Naive thymus-derived CD8-positive, alpha-beta T cell (primary cell): ENCODE measurements at regions not wholly inside any gene's neighbourhood (a gene's known extent, or its start where the extent isn't known, plus 50 kb on each side); places are given as distances from the start of the nearest gene placed in this dataset.
"Not testable (repeated sequence)": the region's sequence is repeated elsewhere in the genome, so short reads cannot be mapped to it uniquely, and the experiment has no call there.

Experiments used
- ATAC-seq, 2 donors: fragments of 150-1000 bp; cut with Tn5 transposase in 1 of 2; sonication (Bioruptor Pico), chemical (Tn5 transposase) in 1 of 2; 1 replicate in 1 of 2; 2 replicates in 1 of 2; pipeline ENCODE4 v1.10.0; 2021; ENCODE audit warnings: mild to moderate bottlenecking in 2 of 2, moderate library complexity in 2 of 2
- POLR2A ChIA-PET: fragments of 350-600 bp; sonication (Branson Sonifier 250); formaldehyde crosslinking; loops from one replicate; lab custom pipeline; 2021; ENCODE audit warnings: antibody characterized with exemption; lab: Charles Lee
- DNase-seq, 10 donors: peaks; one replicate each; pipeline versions ENCODE4 v3.0.0 to v3.0.0-alpha.2; 2020 to 2022
- H3K27ac Mint-ChIP-seq, 10 donors: one replicate each; pipeline ENCODE4 v1.8.0; 2020 to 2022; ENCODE audit warnings: mild to moderate bottlenecking in 10 of 10, mixed read lengths in 10 of 10, moderate library complexity in 4 of 10, inconsistent platforms in 1 of 10
- H3K27me3 Mint-ChIP-seq, 5 donors: one replicate each; pipeline ENCODE4 v1.8.0; 2021 to 2022; ENCODE audit warnings: mixed read lengths in 5 of 5
- H3K36me3 Mint-ChIP-seq, 3 donors: one replicate each; pipeline ENCODE4 v1.8.0; 2020 to 2022; ENCODE audit warnings: mixed read lengths in 3 of 3, mild to moderate bottlenecking in 2 of 3, inconsistent platforms in 1 of 3
- H3K4me1 Mint-ChIP-seq, 4 donors: one replicate each; pipeline ENCODE4 v1.8.0; 2021 to 2022; ENCODE audit warnings: mixed read lengths in 4 of 4
- H3K4me3 Mint-ChIP-seq, 10 donors: one replicate each; pipeline ENCODE4 v1.8.0; 2020 to 2022; ENCODE audit warnings: mild to moderate bottlenecking in 10 of 10, mixed read lengths in 10 of 10, moderate library complexity in 6 of 10, inconsistent platforms in 1 of 10
- H3K9me3 Mint-ChIP-seq, 9 donors: one replicate each; pipeline ENCODE4 v1.8.0; 2020 to 2022; ENCODE audit warnings: mixed read lengths in 9 of 9, mild to moderate bottlenecking in 3 of 9, inconsistent platforms in 1 of 9, moderate library complexity in 1 of 9

DNA sequence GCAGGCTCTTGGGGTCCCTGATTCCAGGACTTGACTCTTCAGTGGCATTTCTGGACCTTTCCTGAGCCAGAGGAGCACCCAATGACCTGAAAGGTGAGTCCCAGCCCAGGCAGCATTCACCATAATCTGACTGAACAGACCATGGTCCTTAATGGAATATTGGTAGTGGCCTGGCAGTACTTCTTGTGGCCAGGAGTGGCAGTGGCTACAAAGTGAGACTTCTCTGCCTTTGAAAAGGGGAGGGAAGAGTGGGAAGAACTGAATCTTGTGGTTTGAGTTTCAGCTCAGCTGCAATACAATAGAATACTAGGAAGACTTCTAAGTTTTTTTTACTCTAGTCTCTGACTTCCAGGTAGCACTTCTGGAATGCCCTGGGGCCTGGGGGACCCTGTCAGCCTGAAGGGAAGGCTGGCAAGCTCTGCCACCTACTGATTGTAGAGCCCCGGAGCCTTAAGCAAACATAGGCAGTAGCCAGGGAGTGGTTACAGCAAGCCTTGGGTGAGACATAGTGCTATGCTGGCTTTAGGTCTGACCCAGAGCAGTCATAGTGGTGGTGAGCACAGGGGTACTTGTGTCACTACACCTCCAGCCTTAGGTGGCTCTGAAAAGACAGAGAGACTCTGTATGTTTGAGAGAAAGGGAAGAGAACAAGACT is 674.2 kb upstream of the MANEA start:
- Mint-ChIP-seq H3K36me3 (no peaks in the 10 kb centered on the region), H3K27ac (no peak overlapping the region)

DNA sequence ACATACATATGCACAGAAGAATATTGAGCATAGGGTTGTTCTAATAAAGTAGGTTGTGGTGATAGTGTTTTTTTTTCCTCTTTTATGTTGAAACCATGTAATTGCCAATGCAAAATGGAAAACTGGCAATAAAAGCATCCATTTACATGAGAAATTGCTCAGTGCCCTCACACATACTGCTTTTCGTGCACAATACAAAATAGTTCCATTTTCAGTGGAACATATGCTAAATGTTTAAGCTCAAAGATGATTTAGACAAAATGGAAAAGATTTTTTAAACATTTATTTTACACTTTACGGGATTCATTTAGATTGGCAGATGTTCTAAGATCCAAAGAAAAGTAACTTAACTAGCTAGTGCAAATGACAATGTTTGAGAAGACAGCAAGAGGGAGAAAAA is 678.1 kb upstream of the MANEA start:
- Mint-ChIP-seq H3K36me3 (no peaks in the 10 kb centered on the region), H3K27ac (no peak overlapping the region), H3K27me3 (no peaks in the 10 kb centered on the region), H3K4me1 (no peaks in the 10 kb centered on the region), H3K9me3 (peaks cover 0 to 14% (median 2%) of the 10 kb centered on the region in 9 donors), H3K4me3 (no peak overlapping the region)
- POLR2A ChIA-PET, result no interaction called here
- ATAC-seq (no peak), DNase-seq (no peak)

More for the DNA sequence above, 674.2 kb upstream of the MANEA start:
- ATAC-seq (no peak), DNase-seq (no peak)
- POLR2A ChIA-PET, result no interaction called here
- no peaks in the 10 kb centered on the region for H3K27me3 Mint-ChIP-seq
- no peaks in the 10 kb centered on the region for H3K4me1 Mint-ChIP-seq
- no peak overlapping the region for H3K4me3 Mint-ChIP-seq
- H3K9me3 Mint-ChIP-seq, result peaks cover 0 to 39% (median 5%) of the 10 kb centered on the region in 9 donors

DNA sequence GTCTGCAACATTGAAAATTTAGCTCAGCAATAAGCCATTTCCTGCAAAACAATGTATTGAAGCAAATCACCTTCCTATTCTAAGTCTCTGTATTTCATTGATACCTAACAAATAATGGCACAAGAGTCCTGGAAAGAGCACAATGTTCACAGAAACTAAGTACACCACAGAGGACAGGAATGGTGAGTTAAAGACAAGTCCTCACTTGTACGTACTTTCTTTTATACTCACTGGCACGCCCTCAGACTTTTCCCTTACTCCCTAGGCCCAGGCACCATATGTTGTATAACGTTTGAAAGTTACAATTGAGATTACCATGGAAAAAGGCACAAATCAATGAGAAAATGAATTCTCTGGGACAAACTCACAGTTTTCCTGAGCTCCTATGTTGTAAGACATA is 683.0 kb upstream of the MANEA start:
- Mint-ChIP-seq H3K36me3 (no peaks in the 10 kb centered on the region), H3K4me1 (no peaks in the 10 kb centered on the region), H3K4me3 (no peak overlapping the region), H3K27me3 (no peaks in the 10 kb centered on the region), H3K27ac (no peak overlapping the region), H3K9me3 (peaks cover 0 to 6% (median 0%) of the 10 kb centered on the region in 9 donors)
- DNase-seq (no peak), ATAC-seq (no peak)
- POLR2A ChIA-PET, result no interaction called here

DNA sequence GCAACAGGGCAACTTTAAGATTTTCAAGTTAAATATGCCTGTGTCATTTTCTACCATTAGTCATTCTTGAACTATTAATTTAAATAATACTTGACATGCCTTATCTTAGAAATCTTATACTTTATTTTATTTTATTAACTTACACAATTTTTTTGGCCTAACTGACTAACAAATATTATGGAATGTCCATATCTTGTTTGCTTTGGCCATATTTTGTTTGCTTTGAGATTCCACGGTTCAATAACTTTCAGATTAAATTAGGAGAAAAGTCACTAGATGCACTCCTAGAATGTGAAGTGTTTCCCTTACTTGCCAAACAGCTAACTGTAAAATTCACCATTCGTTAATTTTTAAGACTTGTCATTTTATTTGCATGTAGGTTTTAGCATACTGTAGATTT is 684.0 kb upstream of the MANEA start:
- POLR2A ChIA-PET, result no interaction called here
- Mint-ChIP-seq H3K27me3 (no peaks in the 10 kb centered on the region), H3K27ac (no peak overlapping the region), H3K9me3 (peaks cover 0 to 6% (median 0%) of the 10 kb centered on the region in 9 donors), H3K36me3 (no peaks in the 10 kb centered on the region), H3K4me1 (no peaks in the 10 kb centered on the region), H3K4me3 (no peak overlapping the region)
- ATAC-seq, result no peak
- no peak for DNase-seq

DNA sequence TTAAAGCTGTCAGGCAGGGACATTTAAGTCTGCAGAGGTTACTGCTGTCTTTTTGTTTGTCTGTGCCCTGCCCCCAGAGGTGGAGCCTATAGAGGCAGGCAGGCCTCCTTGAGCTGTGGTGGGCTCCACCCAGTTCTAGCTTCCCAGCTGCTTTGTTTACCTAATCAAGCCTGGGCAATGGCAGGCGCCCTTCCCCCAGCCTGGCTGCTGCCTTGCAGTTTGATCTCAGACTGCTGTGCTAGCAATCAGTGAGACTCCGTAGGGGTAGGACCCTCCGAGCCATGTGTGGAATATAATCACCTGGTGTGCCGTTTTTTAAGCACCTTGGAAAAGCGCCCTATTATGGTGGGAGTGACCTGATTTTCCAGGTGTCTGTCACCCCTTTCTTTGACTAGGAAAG is 703.5 kb upstream of the MANEA start:
- H3K36me3 Mint-ChIP-seq, POLR2A ChIA-PET, H3K4me3 Mint-ChIP-seq, DNase-seq, H3K27ac Mint-ChIP-seq, H3K27me3 Mint-ChIP-seq, ATAC-seq, H3K4me1 Mint-ChIP-seq: not testable (repeated sequence)
- peaks cover 0 to 20% (median 3%) of the 10 kb centered on the region in 9 donors for H3K9me3 Mint-ChIP-seq

DNA sequence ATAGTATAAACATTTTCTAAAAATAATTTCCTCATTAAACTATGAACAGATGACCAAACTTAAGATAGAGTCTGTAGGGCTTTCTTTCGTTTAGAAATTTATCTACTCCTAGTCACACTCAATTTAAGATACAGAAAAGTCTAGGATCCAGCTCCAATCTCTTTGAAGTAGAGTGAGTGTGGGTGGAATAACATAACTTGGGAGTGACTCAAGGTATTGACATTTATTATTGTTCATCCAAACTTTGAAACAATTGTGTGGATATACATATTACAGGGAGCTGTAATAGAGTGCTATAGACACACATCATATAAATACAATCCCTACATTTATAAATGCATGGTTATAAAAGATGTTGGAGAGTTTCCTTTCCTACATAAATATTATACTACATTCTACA is 715.2 kb upstream of the MANEA start:
- POLR2A ChIA-PET, result no interaction called here
- H3K27me3 Mint-ChIP-seq, result no peaks in the 10 kb centered on the region
- H3K4me1 Mint-ChIP-seq, result no peaks in the 10 kb centered on the region
- no peak overlapping the region for H3K27ac Mint-ChIP-seq
- H3K9me3 Mint-ChIP-seq, result peaks cover 0 to 14% (median 0%) of the 10 kb centered on the region in 9 donors
- no peak for ATAC-seq
- H3K4me3 Mint-ChIP-seq, result no peak overlapping the region
- H3K36me3 Mint-ChIP-seq, result no peaks in the 10 kb centered on the region
- DNase-seq, result no peak

DNA sequence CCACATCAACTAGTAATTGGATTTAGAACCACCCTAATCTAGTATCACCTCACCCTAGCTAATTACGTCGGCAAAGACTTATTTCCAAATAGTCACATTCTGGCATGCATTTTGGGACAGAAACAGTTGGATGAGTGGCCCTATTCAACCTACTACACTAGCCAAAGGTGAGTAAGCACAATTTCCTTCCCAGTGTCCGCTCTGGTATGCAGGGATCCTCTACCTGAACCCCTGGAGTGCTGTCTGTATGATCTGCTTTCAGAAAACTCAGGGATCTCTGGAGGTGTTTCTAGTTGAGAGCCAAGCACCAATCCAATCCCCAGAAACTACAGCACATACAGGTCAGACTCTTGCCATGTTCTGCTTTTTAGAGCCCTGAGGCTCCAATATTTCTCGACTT is 717.4 kb upstream of the MANEA start:
- Mint-ChIP-seq H3K36me3 (no peaks in the 10 kb centered on the region), H3K9me3 (peaks cover 0 to 11% (median 0%) of the 10 kb centered on the region in 9 donors), H3K4me3 (no peak overlapping the region), H3K27ac (no peak overlapping the region), H3K27me3 (no peaks in the 10 kb centered on the region), H3K4me1 (no peaks in the 10 kb centered on the region)
- POLR2A ChIA-PET, result no interaction called here
- DNase-seq, result no peak
- ATAC-seq, result no peak

DNA sequence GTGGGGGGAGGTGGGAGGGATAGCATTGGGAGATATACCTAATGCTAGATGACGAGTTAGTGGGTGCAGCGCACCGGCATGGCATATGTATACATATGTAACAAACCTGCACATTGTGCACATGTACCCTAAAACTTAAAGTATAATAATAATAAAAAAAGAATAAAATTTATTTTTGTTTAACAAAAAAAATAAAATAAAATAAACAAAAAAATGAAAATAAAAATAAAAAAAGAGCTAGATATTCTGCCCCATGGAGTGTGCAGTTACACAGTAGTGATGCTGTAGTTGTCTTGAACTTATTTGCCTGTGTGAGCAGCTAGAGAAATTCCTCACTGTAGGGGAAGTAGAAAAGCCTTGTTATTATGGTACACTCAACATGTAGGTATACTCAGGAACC is 720.3 kb upstream of the MANEA start:
- H3K36me3 Mint-ChIP-seq, ATAC-seq, POLR2A ChIA-PET, H3K4me1 Mint-ChIP-seq, DNase-seq, H3K4me3 Mint-ChIP-seq, H3K27ac Mint-ChIP-seq, H3K27me3 Mint-ChIP-seq: not testable (repeated sequence)
- H3K9me3 Mint-ChIP-seq, result peaks cover 5 to 25% (median 10%) of the 10 kb centered on the region in 9 donors

DNA sequence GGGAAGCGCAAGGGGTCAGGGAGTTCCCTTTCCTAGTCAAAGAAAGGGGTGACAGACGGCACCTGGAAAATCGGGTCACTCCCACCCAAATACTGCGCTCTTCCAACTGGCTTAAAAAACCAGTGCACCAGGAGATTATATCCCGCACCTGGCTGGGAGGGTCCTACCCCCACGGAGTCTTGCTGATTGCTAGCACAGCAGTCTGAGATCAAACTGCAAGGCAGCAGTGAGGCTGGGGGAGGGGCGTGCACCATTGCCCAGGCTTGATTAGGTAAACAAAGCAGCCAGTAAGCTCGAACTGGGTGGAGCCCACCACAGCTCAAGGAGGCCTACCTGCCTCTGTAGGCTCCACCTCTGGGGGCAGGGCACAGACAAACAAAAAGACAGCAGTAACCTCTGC is 726.0 kb upstream of the MANEA start:
- H3K27me3 Mint-ChIP-seq, POLR2A ChIA-PET, H3K4me1 Mint-ChIP-seq, ATAC-seq, H3K36me3 Mint-ChIP-seq, H3K27ac Mint-ChIP-seq, H3K4me3 Mint-ChIP-seq: not testable (repeated sequence)
- peaks cover 2 to 25% (median 10%) of the 10 kb centered on the region in 9 donors for H3K9me3 Mint-ChIP-seq
- peak in 1 of 10 donors; percentile 41 for DNase-seq

DNA sequence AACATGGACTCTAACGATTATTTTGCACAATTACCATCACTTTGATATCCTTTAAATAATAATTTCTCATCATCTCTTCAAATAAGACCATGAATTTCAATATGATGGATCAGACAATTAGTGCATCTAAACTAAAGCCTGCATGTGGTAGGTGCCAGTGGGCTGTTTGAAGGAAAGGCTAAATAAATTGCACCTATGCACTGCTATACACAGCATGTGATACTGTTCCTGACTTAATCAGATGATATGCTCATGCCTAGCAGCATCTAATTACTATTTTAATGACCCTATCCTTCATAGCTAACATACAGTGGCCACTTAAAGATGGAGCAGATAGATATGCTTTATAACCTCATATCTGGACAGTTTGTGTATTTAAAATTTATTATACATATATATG is 731.6 kb upstream of the MANEA start:
- H3K9me3 Mint-ChIP-seq, result peaks cover 0 to 4% (median 1%) of the 10 kb centered on the region in 9 donors
- ATAC-seq (no peak), DNase-seq (no peak)
- H3K4me3 Mint-ChIP-seq, result no peak overlapping the region
- POLR2A ChIA-PET, result no interaction called here
- H3K27ac Mint-ChIP-seq, result no peak overlapping the region
- H3K27me3 Mint-ChIP-seq, result no peaks in the 10 kb centered on the region
- H3K4me1 Mint-ChIP-seq, result no peaks in the 10 kb centered on the region
- H3K36me3 Mint-ChIP-seq, result no peaks in the 10 kb centered on the region

DNA sequence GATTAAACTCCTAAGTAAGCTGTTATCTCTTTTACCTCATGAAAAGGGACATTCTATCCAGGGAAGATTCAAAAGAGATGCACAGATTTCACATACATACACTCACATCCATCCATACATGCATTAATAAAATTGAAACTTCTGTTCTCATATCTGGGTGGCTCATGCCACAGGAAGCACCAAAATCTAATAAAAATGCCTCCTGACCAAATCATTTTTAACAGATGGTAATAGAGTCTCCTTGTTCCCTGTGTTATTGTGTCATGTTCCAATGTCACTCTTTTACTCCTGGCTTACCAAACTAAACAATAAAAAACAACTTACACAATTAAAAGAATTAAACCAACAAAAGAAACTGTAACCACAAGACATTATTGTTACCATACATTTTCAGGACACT is 742.1 kb upstream of the MANEA start:
- DNase-seq (no peak), ATAC-seq (no peak)
- Mint-ChIP-seq H3K27ac (no peak overlapping the region), H3K4me3 (no peak overlapping the region), H3K9me3 (peaks cover 0 to 12% (median 6%) of the 10 kb centered on the region in 9 donors), H3K27me3 (no peaks in the 10 kb centered on the region), H3K4me1 (no peaks in the 10 kb centered on the region), H3K36me3 (no peaks in the 10 kb centered on the region)
- POLR2A ChIA-PET, result no interaction called here

DNA sequence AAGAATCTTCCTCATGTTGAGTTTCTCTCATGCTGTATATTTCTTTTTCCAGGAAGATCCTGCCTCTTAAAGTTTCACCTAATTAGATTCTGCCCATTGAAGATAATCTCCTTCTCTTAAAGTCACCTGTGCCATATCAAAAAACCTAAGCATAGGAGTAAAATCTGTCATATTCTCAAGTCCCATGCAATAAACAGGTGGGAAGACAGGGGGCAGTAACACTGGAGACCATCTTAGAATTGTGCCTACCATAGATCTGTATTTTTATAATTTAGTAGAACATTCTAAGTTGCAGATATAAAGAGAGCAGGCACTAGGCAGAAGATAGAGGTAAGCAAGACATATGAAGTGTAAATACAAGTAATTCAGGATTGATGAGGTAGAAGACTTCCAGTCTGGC is 763.5 kb upstream of the MANEA start:
- Mint-ChIP-seq H3K36me3 (no peaks in the 10 kb centered on the region), H3K4me1 (no peaks in the 10 kb centered on the region), H3K4me3 (no peak overlapping the region), H3K27me3 (no peaks in the 10 kb centered on the region), H3K27ac (no peak overlapping the region), H3K9me3 (peaks cover 0 to 15% (median 3%) of the 10 kb centered on the region in 9 donors)
- POLR2A ChIA-PET, result no interaction called here
- DNase-seq (no peak), ATAC-seq (no peak)

DNA sequence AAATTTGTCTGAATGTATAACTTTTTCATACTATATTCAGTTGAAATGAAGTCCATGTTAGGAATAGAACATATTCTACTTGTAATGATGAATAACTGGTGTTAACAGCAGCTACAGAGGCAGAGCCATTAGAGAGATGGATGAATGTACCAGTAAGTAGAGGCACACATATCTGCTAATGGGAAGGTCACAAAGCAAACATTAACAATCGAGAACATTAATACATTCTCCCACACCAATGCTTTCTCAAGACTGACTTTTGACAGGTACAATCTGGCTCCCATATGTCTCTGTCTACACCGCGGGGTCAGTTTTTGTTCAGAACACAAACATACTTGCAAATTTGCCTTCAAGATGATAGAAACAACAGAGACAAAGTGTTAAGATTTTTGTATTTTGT is 776.0 kb upstream of the MANEA start:
- ATAC-seq, result no peak
- no peak overlapping the region for H3K4me3 Mint-ChIP-seq

DNA sequence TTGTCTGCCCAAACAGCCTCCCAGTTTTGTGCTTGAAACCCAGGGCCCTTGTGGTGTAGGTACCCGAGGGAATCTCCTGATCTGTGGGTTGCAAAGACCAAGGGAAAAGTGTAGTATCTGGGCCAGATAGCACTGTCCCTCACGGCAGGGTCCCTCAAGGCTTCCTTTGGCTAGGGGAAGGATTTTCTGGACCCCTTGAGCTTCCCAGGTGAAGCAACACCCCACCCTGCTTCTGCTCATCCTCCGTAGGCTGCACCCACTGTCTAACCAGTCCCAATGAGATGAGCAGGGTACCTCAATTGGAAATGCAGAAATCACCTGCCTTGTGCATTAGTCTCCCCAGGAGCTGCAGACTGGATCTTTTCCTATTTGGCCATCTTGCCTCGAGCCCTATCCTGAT is 791.8 kb upstream of the MANEA start:
- POLR2A ChIA-PET, result no interaction called here
- DNase-seq, result no peak
- Mint-ChIP-seq H3K27me3 (no peaks in the 10 kb centered on the region), H3K4me3 (no peak overlapping the region), H3K9me3 (peaks cover 4 to 40% (median 16%) of the 10 kb centered on the region in 9 donors), H3K4me1 (no peaks in the 10 kb centered on the region), H3K36me3 (peaks cover 0 to 5% (median 0%) of the 10 kb centered on the region in 3 donors), H3K27ac (no peak overlapping the region)
- ATAC-seq, result no peak

More for the DNA sequence above, 776.0 kb upstream of the MANEA start:
- POLR2A ChIA-PET, result no interaction called here
- Mint-ChIP-seq H3K27me3 (no peaks in the 10 kb centered on the region), H3K4me1 (no peaks in the 10 kb centered on the region), H3K27ac (no peak overlapping the region), H3K9me3 (peaks cover 0 to 22% (median 5%) of the 10 kb centered on the region in 9 donors), H3K36me3 (no peaks in the 10 kb centered on the region)
- no peak for DNase-seq
